Nephron progenitor cell (in vitro differentiated cells): ENCODE measurements at regions not wholly inside any gene's neighbourhood (a gene's known extent, or its start where the extent isn't known, plus 50 kb on each side); places are given as distances from the start of the nearest gene placed in this dataset.
A peak's percentile ranks its signal among the peaks of the same experiment; 100 is the strongest.
"Not testable (repeated sequence)": the region's sequence is repeated elsewhere in the genome, so short reads cannot be mapped to it uniquely, and the experiment has no call there.

ENCODE experiments used
- DNase-seq: peaks from one replicate; pipeline ENCODE4 v3.0.0; 2021
- H3K27ac Mint-ChIP-seq: 2 replicates; pipeline ENCODE4 v1.8.0; 2021; ENCODE audit warnings: mild to moderate bottlenecking, moderate library complexity, mixed read lengths
- H3K27me3 Mint-ChIP-seq: 2 replicates; pipeline ENCODE4 v1.8.0; 2021; ENCODE audit warnings: mild to moderate bottlenecking, low read depth, mixed read lengths; ENCODE audit not compliant: poor library complexity
- H3K36me3 Mint-ChIP-seq: 2 replicates; pipeline ENCODE4 v1.8.0; 2021; ENCODE audit warnings: low read depth, mixed read lengths
- H3K4me1 Mint-ChIP-seq: 2 replicates; pipeline ENCODE4 v1.8.0; 2021; ENCODE audit warnings: mixed read lengths
- H3K4me3 Mint-ChIP-seq: 2 replicates; pipeline ENCODE4 v1.8.0; 2021; ENCODE audit warnings: mild to moderate bottlenecking, moderate library complexity, mixed read lengths
- H3K9me3 Mint-ChIP-seq: 2 replicates; pipeline ENCODE4 v1.8.0; 2021; ENCODE audit warnings: mild to moderate bottlenecking, moderate library complexity, mixed read lengths
- CTCF ChIP-seq: fragments of 200-600 bp; sonication (generic); IDR thresholded peaks from 2 replicates; pipeline ENCODE4 v1.5.0; 2021; ENCODE audit warnings: antibody characterized with exemption

DNA sequence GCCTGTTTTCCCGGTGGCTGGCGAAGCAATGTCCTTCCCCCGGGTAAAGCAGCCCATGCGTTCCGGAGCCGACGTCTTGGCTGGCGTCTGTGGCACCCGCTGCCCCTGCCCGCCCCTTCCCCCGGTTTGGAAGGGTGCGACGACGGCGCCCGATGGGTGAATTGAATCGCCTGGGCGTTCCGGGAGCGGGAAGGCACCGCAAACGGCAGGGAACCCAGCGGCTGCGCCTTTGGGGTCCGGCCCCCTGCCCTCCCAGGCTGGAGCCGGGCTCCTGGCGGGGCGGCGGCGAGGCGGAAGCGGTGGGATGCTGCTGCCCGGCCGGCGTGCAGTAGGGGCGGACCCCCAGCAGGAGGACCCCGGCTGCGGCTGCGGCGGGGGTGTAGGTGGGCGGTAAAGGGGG lies 123.6 kb upstream of the RHOU start:
- not testable (repeated sequence) for H3K27ac Mint-ChIP-seq, H3K27me3 Mint-ChIP-seq, DNase-seq, H3K36me3 Mint-ChIP-seq, H3K4me1 Mint-ChIP-seq, H3K9me3 Mint-ChIP-seq, H3K4me3 Mint-ChIP-seq

DNA sequence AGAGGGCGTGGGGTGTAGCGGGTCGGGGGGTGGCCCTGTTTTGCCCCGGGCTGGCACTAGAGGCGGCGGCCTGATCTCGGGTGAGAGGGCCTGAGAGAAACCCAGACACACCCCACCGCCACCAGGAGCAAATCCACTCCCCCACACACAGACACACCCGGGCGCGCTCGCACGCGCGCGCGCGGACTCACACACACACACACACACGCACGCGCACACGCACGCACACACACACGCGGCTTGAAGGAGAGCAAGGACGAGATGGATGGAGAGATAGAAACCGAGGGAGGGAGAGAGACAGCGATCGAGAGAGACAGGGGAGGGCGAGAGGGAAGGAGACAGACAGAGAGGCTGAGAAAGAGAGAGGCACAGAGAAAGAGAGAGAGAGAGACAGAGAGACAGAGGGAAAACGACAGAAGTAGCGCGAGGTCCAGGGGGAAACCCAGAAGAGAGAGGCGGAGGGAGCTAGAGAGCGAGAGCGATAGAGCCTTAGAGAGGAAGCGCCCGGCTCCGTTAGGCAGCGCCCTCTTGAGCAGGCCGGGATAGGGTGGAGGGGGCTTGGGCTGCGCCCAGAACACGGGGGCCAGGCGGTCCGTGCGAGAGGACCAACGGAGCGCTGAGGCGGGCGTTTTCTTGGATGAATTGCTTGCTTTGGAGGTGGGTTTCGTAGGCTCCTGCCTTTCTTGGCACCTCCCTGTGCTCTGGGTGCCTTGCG lies 113.1 kb upstream of the RHOU start:
- H3K9me3 Mint-ChIP-seq, H3K4me1 Mint-ChIP-seq, DNase-seq, H3K36me3 Mint-ChIP-seq, H3K27me3 Mint-ChIP-seq, H3K27ac Mint-ChIP-seq: not testable (repeated sequence)
- peak overlapping the region; percentile 74 for H3K4me3 Mint-ChIP-seq

DNA sequence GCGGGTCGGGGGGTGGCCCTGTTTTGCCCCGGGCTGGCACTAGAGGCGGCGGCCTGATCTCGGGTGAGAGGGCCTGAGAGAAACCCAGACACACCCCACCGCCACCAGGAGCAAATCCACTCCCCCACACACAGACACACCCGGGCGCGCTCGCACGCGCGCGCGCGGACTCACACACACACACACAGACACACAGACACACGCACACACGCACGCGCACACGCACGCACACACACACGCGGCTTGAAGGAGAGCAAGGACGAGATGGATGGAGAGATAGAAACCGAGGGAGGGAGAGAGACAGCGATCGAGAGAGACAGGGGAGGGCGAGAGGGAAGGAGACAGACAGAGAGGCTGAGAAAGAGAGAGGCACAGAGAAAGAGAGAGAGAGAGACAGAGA lies 108.8 kb upstream of the RHOU start:
- not testable (repeated sequence) for DNase-seq, H3K36me3 Mint-ChIP-seq, H3K4me1 Mint-ChIP-seq, H3K4me3 Mint-ChIP-seq, H3K27me3 Mint-ChIP-seq, H3K9me3 Mint-ChIP-seq, H3K27ac Mint-ChIP-seq

DNA sequence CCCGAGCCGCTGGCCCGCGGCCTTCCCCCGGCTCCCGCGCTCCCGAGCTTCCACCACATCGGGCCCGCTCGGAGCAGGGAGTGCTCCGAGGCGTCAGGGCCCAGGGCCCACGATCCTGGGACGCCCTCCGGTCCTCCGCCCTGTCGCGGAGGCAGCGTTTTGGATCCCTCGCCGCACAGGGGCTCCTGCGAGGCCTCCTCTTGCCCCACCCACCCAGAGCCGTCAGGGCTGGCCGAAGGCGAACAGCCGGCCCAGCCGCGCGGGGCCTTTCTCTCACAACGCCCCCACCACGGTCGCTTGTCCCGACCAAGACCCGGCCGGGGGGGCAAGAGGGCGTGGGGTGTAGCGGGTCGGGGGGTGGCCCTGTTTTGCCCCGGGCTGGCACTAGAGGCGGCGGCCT lies 102.4 kb upstream of the RHOU start:
- DNase-seq, H3K27me3 Mint-ChIP-seq, H3K4me3 Mint-ChIP-seq, H3K27ac Mint-ChIP-seq, H3K36me3 Mint-ChIP-seq, H3K4me1 Mint-ChIP-seq, H3K9me3 Mint-ChIP-seq: not testable (repeated sequence)

- DNase-seq: peak; percentile 52
- not testable (repeated sequence) for H3K27ac Mint-ChIP-seq, H3K36me3 Mint-ChIP-seq, H3K9me3 Mint-ChIP-seq, H3K4me1 Mint-ChIP-seq, H3K4me3 Mint-ChIP-seq, H3K27me3 Mint-ChIP-seq
These were observed 100.0 kb upstream of the RHOU start for GRCh38 chr1:228635304-228635703.

- H3K4me3 Mint-ChIP-seq, H3K4me1 Mint-ChIP-seq, H3K9me3 Mint-ChIP-seq, H3K27me3 Mint-ChIP-seq, H3K27ac Mint-ChIP-seq, DNase-seq, H3K36me3 Mint-ChIP-seq: not testable (repeated sequence)
These were observed 97.8 kb upstream of the RHOU start for GRCh38 chr1:228637529-228637928.

DNA sequence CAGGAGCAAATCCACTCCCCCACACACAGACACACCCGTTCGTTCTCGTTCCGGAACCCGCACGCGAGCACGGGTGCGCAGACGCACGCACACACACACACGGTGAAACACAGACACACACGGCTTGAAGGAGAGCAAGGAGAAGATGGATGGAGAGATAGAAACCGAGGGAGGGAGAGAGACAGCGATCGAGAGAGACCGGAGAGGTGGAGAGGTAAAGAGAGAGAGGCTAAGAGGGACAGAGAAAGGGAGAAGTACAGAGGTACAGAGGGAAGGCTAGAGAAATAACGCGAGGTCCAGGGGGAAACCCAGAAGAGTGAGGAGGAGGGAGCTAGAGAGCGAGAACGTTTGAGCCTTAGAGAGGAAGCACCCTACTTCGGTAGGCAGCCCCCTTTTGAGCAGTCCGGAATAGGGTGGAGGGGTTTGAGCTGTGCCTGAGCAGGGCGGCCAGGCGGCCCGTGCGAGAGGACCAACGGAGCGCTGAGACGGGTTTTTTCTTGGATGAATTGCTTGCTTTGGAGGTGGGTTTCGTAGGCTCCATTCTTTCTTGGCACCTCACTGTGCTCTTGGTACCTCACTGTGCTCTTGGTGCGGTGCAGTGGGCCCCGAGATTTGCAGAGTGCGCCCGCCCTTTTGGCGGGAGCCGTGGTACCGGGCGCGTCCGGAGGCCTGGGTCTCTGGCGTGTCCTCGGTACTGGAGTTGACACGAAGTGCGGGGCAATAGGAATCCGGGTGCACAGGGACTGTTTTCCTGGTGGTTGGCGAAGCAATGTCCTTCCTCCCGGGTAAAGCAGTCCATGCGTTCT lies 88.4 kb upstream of the RHOU start:
- Mint-ChIP-seq H3K36me3 (no peaks in the 10 kb centered on the region), H3K9me3 (no peaks in the 10 kb centered on the region), H3K4me1 (peaks cover 28% of the 10 kb centered on the region), H3K27ac (no peak overlapping the region), H3K27me3 (peaks cover 43% of the 10 kb centered on the region), H3K4me3 (peak overlapping the region; percentile 93)
- DNase-seq: peak; percentile 28
- TF ChIP-seq CTCF: no peak

- peaks cover 46% of the 10 kb centered on the region for H3K27me3 Mint-ChIP-seq
These were observed 87.5 kb upstream of the RHOU start for GRCh38 chr1:228647523-228648444.

More at GRCh38 chr1:228647523-228648444, 87.5 kb upstream of the RHOU start:
- Mint-ChIP-seq H3K9me3 (no peaks in the 10 kb centered on the region), H3K36me3 (no peaks in the 10 kb centered on the region), H3K4me1 (peaks cover 28% of the 10 kb centered on the region), H3K27ac (no peak overlapping the region), H3K4me3 (peak overlapping the region; percentile 93)
- TF ChIP-seq CTCF: no peak
- DNase-seq: peak; percentile 69
